ENCODE measurements at regions not wholly inside any gene's neighbourhood (a gene's known extent, or its start where the extent isn't known, plus 50 kb on each side); places are given as distances from the start of the nearest gene placed in this dataset.
A peak's percentile ranks its signal among the peaks of the same experiment; 100 is the strongest.
"Not testable (repeated sequence)": the region's sequence is repeated elsewhere in the genome, so short reads cannot be mapped to it uniquely, and the experiment has no call there.

DNA sequence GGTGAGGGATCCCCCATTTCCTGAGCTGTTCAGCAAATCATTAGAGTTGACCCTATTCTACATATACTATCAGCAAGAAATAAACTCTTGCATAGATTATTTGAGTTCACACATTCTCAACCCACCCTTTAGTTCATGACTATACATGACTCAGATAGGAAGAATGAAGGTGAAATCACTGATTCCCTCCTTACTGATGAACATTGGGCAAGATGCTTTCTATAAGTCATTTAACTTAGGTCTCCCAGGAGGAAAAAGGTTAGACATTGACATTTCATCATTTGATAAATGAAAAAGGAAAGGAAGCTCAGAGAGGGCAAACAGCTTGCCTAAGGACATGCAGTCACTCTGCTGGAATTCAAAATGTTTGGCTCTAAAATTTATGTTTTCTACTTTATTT lies 408.0 kb downstream of the TMEM182 start:
- no peak for DNase-seq (ENCODE audit: low spot score)

DNA sequence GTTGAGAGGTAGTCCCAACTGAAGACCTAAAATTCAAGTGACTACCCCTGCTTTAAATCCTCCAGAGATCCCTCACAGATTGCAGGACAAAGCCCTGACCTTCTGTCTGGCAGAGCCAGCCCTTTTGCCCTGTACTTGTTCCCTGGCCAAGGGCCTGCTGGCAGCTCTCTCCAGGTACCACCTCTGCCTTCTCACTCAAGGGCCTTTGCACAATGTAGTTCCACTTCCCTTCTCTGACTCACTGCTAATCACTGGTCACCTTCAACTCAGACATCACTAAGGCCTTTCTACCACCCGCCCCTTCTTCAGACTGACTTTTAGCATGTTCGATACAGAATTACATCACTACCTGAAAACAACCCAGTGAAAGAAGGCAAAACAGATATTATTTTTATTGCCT lies 411.0 kb downstream of the TMEM182 start:
- no peak for DNase-seq (ENCODE audit: low spot score)

DNA sequence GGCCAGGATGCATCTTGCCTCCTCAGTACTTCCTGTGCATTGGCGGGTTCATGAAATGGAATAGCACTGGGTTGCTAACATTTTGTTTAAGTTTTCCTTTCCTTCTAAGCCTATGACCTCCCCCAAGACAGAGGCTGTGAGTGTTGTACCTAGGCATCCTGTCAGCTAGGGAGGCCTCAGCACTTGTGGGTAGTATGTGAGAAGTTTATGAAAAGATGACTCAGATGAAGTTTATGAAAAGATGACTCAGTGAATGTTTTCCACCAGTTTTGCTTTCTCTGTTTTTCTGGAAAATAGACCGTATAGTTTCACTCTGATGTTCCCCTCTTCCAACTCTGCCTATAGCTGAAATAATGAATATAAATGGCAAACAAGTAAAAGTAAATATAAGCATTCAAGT lies 412.9 kb downstream of the TMEM182 start:
- no peak for DNase-seq (ENCODE audit: low spot score)

DNA sequence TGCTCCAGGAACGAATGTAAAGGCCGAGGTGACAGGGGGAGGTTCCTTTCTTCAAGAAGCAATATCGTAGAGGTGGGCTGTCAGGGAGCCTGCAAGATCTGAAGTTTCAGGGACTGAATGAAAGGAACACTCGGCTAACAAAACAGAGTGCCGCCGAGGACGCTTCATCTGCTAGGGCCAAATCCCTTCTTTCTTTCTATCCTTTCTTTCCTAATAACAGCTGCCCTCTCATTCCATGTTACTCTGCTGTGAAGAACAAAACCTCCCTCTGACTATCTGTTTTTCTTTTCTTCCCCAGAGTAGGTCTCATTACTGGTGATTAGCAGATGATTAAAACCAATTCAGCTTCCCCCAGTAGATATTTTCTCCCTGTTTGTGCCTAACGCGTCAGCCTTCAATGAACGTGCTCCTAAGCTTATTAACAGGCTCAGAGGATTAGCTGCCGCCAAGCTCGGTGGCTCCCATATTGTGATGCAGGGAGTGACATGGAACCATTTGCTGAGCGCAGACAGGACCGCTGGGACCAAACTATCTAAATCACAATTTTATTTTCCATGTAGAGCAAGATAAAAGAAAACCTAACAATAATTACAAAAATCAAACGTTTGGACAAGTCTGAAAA lies 414.6 kb downstream of the TMEM182 start:
- no peak for DNase-seq (ENCODE audit: low spot score)

DNA sequence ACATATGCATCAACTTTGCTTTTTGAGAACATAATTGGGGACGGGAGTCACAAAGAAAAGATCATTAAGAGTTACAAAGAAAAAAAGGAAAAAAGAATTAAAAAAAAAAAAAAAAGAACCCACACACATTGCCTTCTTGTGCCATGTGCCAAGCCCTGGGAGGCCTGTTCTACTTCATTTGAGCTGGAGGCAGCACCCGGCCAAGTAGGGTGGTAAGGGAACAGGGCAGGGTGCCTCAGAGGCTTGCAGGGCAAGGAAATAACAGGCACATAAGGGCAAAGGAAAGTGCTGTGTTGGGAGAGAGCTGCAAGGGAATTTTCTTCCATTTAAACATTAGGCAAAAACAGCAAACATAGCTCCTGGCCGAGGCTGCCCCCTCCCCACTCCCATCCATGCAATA lies 418.0 kb downstream of the TMEM182 start:
- peak; percentile 28 for DNase-seq (ENCODE audit: low spot score)

DNA sequence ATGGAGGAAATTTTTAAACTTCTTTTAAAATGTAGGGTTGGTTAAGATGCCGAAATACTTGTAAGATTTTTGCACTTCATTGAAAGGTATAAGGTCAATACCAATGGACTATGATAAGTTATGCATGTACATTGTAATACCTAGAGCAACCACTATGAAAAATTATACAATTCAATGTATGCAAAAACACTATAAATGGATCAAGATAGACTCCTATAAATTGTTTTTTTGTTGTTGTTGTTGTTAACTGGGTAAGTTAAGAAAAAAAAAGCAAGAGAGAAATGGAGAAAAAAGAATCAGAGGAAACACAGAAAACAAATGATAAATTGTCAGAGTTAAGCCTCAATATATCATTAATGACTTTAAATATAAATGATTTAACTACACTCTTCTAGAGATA lies 421.2 kb downstream of the TMEM182 start:
- no peak for DNase-seq (ENCODE audit: low spot score)

DNA sequence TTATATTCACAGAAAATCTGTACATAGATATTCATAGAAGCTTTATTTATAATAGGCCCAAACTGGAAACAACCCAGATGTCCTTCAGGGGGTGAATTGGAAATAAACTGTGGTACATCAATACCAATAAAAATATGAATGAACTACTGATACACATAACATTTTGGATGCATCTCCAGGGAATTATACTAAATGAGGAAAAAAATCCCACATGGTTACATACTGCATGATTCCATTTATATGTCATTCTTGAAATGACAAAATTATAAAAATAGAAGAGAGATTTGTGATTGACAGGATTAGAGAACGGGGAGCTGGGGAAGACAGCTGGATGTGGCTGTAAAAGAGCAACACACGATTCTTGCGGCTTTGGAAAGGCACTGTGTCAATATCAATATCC lies 435.0 kb downstream of the TMEM182 start:
- DNase-seq (ENCODE audit: low spot score): no peak

DNA sequence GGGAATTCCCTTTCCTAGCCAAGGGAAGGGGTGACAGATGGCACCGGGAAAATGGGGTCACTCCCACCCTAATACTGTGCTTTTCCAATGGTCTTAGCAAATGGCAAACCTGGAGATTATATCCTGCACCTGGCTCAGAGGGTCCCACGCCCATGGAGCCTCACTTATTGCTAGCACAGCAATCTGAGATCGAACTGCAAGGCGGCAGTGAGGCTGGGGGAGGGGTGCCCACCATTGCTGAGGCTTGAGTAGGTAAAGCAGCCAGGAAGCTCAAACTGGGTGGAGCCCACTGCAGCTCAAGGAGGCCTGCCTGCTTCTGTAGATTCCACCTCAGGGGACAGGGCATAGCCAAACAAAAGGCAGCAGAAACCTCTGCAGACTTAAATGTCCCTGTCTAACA lies 438.9 kb downstream of the TMEM182 start:
- not testable (repeated sequence) for DNase-seq (ENCODE audit: low spot score)

DNA sequence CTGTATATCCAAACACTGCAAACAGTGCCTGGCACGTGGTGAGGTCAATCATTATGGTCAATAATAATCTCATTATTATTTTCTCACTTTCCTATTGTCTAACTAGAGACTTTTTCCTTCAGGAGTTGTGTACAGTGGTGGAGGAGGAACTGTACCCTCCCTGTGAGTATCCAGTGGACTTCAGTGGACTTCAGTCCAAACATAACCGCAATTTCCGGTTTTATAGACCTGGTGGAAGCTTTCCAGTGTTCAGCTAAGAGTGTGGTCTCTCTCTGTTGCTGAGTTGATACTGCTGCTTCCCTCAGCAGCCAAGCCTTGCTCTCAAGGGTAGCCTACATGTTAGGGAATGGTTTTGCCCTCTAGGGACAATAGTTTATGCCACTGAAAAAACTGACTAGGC lies 447.1 kb downstream of the TMEM182 start:
- no peak for DNase-seq (ENCODE audit: low spot score)

DNA sequence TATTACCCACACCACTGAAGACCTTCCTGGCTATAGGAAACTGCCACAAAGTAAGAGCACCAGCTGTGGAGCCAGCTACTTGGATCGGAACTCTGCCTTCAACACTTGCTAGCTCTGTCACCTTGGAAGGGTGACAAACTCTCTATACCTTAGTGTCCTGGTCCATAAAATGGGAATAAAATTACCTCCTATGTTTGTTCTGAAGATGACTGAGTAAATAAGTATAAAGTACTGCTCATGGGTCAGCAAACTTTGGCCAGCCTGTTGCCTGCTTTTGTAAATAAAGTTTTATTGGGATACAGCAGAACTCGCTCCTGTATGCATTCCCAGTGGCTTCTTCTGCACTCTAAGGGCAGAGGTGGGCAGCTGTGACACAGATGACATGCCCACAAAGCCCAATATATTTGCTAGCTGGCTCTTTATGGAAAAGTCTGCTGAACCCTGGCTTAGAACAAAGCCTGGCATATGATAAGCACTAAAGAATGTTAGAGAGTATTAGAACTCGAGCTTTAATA lies 451.3 kb downstream of the TMEM182 start:
- DNase-seq (ENCODE audit: low spot score): no peak

DNA sequence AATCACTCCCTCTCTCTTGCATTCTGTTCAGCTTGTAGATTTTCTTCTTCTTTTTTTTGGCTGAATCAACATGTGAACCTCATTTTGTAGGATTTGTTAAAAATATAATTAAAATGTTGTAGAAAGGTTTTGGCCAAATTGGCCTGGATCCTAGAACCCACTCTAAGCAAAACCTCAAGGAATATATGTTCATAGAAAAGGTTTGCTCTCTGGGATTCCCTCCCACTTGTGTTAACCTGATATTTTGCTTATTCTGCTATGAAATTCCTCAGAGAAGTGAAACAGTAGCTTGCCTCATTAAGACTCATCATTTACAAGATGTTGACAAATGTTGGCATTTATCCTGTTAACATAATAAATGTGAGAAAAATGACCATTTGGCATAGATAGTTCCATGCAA lies 456.7 kb downstream of the TMEM182 start:
- no peak for DNase-seq (ENCODE audit: low spot score)

DNA sequence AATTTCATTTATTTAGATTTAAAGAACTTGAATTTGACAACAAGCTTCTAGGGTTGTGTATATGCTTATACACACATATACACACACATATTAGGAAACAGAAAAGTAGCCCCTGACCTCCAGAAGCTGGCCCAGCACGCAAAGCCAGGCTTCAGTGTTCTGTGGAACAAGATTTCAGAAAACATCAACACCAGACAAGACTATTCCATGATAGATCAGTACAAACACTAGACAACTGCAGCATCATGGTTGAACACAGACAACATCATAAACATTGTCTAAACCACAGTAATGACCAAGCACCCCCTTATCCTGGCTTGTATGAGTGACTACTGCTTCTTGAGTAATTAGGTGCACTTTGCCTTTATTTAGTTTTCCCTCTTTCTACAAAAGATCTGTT lies 457.6 kb downstream of the TMEM182 start:
- no peak for DNase-seq (ENCODE audit: low spot score)

DNA sequence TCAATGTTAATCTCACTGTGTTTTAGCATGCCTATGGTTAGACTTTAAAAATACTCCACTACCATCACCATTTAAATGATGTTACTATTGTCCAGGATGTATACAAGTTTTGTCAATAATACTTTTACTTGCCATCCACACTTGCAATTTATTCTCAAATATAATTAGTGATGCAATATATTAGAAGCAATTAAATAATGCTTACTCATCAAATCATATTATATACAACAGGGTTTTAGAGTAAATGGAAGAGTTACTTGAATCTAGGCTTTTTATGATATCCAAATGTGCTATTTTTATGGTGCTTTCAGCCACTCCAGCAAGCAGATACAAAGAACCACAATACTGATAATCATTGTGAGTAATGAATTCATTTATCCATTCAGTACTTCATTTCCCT lies 461.1 kb downstream of the TMEM182 start:
- no peak for DNase-seq (ENCODE audit: low spot score)

DNA sequence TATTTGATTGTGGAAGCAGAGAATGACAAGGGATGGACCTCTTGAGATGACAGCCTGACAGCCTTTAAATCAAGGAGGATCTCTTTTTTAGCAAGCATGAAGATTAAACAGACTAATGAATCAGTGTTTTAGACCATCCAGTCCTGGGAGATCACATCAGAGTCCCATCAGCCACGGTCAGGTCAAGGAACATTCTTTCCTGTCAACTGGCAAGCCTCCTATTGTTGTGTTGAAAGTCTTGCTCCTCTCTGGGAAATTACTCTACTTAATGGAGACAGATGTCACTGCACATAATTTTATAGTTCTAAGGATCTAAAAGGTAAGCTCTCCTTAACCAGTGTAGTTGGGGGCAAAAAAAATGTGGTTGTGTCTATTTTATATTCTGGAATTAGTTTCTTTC lies 469.0 kb downstream of the TMEM182 start:
- no peak for DNase-seq (ENCODE audit: low spot score)

DNA sequence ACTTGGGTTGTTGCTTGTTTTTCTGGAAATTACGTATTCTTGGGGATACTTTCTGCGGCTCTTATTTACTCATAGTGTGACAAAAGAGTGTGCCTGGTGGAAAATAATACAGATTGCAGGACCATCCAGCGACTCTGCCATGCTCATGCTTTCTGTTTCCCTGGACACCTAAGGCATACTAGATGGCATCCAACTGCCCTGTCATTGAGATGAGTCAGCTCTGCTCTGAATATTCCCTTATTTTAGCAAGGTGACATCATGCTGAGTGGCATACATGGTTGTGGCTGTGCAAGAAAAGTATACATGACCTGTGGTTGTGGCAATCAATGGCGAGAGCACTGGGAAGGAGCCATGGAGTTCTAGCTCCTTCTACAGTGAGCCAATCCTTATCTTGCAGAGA lies 471.0 kb downstream of the TMEM182 start:
- DNase-seq (ENCODE audit: low spot score): no peak

DNA sequence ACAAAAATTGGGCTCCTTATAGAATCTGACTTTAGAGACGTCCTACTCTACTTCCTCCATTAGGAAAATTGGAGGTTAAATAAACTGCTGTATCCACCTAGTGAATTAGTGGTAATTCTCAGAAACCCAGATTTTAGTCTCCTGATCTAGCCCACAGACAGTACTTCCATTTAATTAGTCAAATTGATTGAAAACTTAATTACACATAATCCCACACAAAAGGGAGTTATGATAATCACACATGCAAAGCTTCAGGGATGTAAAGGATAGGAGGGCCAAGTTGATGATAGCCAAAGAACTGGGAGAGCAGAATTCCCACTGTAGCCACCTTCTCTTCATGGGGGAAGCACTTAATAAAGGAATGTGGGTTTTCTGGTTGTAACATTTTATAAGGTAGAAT lies 471.9 kb downstream of the TMEM182 start:
- DNase-seq (ENCODE audit: low spot score): peak; percentile 1

DNA sequence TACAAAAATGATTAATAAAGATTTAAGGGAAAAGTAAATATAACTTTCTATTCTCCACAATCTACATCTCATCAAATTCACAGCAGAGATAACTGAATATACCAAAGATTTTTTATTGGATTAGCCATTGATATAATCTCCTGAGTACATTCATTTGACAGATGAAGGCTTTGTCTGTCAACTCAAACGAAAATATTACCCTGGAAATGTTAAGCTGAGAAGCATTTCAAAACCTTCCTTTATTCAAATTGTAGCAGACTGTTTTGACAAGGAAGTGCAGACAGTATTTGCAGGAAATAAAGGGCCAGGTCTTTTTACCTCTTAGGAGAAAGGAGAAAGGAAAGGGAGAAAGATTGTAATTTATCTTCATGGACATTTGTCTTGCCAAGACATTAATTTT lies 473.5 kb downstream of the TMEM182 start:
- no peak for DNase-seq (ENCODE audit: low spot score)

DNA sequence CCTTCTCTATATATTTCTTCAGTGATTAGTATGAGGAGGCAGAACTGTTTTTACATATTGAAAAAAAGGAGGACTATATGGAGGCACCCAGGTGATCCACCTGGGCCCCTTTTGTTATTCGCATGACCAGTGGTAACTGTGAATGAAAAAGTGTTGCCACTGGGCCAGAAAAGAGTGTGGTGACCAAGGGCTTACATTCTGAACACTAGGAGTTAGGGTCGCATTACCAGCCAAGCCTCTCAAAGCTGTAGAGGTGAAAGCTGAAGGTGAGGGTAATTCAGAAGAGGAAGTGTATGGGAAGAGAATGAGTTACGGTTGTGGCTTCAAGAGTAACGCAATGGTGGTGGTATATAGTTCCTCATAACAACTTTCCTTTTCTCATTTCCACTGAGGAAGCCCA lies 487.6 kb downstream of the TMEM182 start:
- no peak for DNase-seq (ENCODE audit: low spot score)

DNA sequence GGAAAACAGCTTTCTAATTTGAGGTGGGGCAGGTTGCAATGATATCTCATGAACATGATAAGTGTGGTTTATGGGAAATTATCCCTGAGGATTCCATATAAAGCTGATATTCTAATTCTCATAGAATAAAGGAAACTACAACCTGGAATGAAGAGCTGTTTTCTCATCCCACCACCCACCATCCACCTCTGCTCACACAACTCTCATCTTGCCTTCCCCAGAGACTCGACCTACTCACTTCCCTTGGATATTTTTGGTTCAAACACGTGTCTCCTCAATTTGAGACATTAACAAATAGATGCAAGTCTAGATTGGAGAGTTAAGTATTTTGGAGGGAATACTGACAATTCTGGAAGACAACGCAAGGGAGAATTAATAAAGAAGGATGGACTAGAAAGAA lies 490.9 kb downstream of the TMEM182 start:
- DNase-seq (ENCODE audit: low spot score): no peak

DNA sequence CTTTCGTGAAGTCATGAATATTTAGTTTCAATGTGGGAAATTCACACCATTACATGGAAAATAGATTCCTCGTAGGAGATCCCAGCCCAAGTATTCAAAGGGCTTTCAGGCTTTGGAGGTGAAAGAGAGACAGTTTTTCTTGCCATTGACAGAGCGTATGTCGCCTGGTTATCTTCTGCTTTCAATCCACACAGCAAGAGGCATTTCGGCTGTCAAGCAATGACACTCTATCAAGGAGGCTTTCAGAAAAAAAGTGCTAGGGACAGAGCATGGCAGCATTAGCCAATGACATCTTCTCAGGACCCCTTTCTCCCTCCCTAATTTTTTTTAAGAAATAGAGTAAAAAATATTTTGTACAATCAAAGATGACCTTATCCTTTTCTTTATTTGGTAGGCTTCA lies 492.8 kb downstream of the TMEM182 start:
- no peak for DNase-seq (ENCODE audit: low spot score)

DNA sequence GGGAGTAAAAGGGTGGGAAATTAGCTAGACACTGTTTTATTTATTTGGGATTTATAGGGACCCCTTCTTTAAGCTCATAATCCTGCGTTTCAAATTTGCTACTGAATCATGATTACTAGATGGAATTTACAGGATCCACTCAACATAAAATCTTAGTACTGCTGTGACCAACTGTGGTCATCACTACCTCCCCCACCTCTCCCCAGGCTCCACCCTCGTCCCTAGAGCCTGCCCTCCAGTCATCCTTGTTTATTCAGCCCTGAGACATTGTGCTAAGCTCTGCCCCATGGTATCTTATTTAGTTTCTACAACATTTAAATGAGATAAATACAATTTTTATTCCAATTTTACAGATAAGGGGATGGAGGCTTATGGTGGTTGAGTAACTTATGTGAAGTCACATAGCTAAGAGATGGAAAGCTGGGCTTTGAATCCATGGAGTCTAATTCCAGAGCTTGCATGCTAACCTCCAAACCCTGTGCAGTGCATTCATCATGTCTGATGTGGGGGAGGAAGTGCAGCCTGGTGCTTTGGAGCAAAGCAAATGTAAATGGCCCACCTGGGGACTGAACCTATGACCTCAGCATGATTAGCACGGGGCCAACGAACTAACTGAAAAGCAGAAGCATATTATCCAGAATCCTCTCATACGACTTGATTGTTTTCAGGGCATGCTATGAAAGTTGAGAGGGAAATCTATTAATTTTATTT lies 502.4 kb downstream of the TMEM182 start:
- no peak for DNase-seq (ENCODE audit: low spot score)

DNA sequence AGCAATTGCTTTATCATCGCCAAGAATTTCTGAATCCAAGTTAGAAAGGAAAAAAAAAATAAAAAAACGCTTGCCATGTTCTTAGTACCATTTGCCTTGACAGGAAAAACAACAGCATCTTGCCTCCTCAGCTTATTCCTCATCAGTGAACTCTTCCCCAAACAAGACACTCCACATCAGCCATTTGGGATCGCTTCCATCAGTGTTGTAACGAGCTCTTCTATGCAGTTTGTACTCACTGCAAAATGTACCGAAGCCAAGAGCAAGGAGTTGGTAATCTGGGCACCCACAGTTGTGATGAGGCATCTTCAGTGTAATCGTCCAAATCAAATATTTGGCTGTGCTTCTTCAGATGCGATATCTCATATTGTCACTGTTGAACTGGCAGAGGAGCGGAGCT lies 503.7 kb downstream of the TMEM182 start:
- no peak for DNase-seq (ENCODE audit: low spot score)

DNA sequence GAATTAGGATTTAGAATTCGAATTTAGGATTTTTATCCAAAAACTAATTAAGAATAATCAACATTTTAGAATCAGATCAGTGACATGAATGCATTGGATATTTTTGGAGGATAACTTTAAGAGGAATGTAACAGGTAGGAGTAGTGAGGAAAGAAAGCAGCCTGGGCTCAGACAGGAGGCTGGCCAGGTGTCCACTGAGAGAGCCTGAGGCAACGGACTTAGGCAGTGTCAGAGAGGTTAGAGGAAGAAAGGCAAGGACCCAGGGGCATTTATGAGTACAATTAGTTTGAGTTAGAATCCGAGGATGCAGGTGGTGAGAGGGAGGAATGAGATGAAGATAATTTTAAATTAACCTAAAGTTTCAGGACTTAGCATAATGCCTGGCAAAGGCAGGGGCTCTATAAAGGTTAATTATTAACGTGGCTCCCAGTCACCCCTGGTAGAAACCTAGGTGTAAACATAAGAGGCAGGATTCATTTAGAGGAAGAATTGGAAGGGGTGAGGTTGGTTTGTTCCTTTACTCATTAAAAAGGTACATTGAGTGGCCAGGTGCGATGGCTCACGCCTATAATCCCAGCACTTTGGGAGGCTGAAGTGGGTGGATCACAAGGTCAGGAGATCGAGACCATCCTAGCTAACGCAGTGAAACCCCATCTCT lies 507.1 kb downstream of the TMEM182 start:
- DNase-seq (ENCODE audit: low spot score): no peak

All from putamen (tissue), 1 donor.